Brain microvascular endothelial cell (primary cell): ENCODE measurements at regions not wholly inside any gene's neighbourhood (a gene's known extent, or its start where the extent isn't known, plus 50 kb on each side); places are given as distances from the start of the nearest gene placed in this dataset.

ENCODE experiments used
- DNase-seq: peaks from one replicate; pipeline ENCODE4 v3.0.0-alpha.2; 2020
- H3K27ac ChIP-seq: fragments of 250-450 bp; sonication (Bioruptor Pico); 2 replicates; pipeline ENCODE4 v1.5.1; 2020; ENCODE audit warnings: mild to moderate bottlenecking, moderate library complexity
- H3K27me3 ChIP-seq: fragments of 250-450 bp; sonication (Bioruptor Pico); replicated peaks from 2 replicates; pipeline ENCODE4 v1.5.1; 2020; ENCODE audit warnings: mild to moderate bottlenecking
- H3K36me3 ChIP-seq: fragments of 250-450 bp; sonication (Bioruptor Pico); replicated peaks from 2 replicates; pipeline ENCODE4 v1.5.1; 2020; ENCODE audit warnings: mild to moderate bottlenecking
- H3K4me3 ChIP-seq: 2 replicates; pipeline ENCODE4 v1.5.1; 2011; ENCODE audit warnings: low read depth, mild to moderate bottlenecking, control low read depth, low read length, moderate library complexity
- in situ Hi-C: cut with HindIII; loops from 2 replicates; pipeline ENCODE4 v1.10.0; 2017; ENCODE audit warnings: low sequenced_read_pairs, low pct_ligation_motif_present
- TF ChIP-seq, protein P1 (sequence below): IDR thresholded peaks from 2 replicates; pipeline ENCODE4 v1.5.1; 2011; ENCODE audit warnings: low read depth, mild to moderate bottlenecking, moderate library complexity, low read length, control low read depth, inconsistent platforms; ENCODE audit errors: missing control alignments

DNA sequence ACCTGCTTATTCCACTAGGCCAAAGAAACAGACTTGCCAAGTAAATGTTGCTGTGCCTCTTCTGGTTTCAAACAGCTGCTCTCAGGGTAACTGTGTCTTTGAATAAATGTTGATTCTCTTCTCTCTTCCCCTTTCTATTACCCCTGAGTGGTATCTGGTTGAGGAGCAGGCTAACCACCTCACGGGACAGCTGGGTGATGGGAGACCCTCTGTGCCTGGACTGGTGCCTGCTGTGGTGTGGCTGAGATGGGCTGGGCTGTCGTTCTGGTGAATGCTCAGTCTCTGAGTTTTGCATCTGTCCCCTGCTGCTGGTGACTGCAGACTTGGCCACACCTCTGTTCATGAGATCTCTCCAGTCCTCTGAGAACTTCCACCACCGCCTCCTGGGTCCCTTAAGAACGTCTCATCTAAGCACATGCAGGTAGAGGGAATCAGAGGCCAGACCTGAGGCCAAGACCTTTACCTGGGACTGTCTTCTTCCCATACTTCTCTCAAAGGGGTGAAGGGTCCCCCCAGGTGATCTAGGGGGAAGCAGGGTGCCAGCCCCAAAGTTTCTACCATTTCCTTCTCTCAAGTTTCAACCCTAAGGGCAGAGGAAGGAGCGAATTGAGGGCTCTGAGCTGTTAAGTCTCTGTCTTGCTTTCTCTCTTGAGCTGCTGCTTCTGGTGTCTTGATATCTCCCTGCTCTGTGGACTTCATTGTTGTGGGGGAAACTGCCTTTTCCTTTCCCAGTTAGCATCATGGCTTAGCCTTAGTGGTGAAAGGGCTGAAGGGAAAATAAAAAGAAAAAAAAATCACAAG lies 252.9 kb downstream of the EBLN2 start:
- TF ChIP-seq, protein P1, sequence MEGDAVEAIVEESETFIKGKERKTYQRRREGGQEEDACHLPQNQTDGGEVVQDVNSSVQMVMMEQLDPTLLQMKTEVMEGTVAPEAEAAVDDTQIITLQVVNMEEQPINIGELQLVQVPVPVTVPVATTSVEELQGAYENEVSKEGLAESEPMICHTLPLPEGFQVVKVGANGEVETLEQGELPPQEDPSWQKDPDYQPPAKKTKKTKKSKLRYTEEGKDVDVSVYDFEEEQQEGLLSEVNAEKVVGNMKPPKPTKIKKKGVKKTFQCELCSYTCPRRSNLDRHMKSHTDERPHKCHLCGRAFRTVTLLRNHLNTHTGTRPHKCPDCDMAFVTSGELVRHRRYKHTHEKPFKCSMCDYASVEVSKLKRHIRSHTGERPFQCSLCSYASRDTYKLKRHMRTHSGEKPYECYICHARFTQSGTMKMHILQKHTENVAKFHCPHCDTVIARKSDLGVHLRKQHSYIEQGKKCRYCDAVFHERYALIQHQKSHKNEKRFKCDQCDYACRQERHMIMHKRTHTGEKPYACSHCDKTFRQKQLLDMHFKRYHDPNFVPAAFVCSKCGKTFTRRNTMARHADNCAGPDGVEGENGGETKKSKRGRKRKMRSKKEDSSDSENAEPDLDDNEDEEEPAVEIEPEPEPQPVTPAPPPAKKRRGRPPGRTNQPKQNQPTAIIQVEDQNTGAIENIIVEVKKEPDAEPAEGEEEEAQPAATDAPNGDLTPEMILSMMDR: no peak
- no peak for DNase-seq
- no peak overlapping the region for H3K27ac ChIP-seq
- H3K4me3 ChIP-seq: no peak overlapping the region
- H3K27me3 ChIP-seq: no peaks in the 10 kb centered on the region
- no peaks in the 10 kb centered on the region for H3K36me3 ChIP-seq
- in situ Hi-C loops: no loop called here

DNA sequence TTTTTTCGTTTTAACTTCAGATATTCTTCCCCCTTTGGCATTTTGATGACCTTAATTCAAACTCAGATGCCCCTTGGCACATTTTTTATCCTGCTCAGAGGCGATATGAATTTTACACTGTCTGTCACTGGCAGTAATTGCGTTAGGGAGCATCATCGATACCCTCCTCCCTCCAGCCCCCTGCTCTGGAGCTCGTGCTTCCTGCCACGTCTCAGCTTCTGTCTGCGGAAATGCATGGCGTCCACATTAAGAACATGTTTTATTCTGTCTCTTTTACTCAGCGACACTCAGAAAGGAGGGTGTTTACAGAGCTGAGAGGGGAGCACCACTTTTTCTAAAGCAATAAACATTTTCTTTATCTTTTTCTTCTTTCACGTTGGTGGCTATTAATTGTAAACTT lies 254.2 kb downstream of the EBLN2 start:
- H3K36me3 ChIP-seq: no peaks in the 10 kb centered on the region
- TF ChIP-seq, protein P1: no peak

DNA sequence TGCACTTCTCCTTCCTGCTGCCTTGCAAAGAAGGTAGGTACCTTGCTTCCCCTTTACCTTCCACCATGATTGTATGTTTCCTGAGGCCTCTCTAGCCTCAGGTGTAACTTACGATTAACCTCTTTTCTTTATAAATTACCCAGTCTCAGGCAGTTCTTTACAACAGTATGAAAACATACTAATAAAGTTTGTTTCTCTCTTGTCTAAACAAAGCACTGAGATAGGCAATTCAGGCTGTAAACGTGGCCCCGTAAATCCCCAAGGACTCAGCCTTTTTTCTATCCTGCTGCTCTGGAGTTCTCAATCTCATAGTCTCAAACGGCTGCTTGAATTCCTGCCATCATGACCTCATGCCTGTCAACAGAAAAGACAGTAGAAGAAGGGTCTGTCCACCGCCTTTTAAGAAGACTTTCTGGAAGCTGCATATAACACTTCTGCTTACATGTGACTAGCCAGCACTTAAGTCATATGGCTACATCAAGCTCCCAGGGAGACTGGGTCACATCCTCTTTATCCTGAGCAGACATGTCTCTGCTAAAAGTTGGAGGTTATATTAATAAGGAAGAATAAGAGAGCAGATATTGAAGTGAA lies 257.8 kb downstream of the EBLN2 start:
- Histone ChIP-seq H3K4me3 (no peak overlapping the region), H3K36me3 (no peaks in the 10 kb centered on the region), H3K27me3 (no peaks in the 10 kb centered on the region), H3K27ac (no peak overlapping the region)
- in situ Hi-C loops: no loop called here
- DNase-seq: no peak
- TF ChIP-seq, protein P1: no peak

More for the DNA sequence above, 254.2 kb downstream of the EBLN2 start:
- in situ Hi-C loops: no loop called here
- Histone ChIP-seq H3K27ac (no peak overlapping the region), H3K4me3 (no peak overlapping the region), H3K27me3 (no peaks in the 10 kb centered on the region)
- DNase-seq: no peak

DNA sequence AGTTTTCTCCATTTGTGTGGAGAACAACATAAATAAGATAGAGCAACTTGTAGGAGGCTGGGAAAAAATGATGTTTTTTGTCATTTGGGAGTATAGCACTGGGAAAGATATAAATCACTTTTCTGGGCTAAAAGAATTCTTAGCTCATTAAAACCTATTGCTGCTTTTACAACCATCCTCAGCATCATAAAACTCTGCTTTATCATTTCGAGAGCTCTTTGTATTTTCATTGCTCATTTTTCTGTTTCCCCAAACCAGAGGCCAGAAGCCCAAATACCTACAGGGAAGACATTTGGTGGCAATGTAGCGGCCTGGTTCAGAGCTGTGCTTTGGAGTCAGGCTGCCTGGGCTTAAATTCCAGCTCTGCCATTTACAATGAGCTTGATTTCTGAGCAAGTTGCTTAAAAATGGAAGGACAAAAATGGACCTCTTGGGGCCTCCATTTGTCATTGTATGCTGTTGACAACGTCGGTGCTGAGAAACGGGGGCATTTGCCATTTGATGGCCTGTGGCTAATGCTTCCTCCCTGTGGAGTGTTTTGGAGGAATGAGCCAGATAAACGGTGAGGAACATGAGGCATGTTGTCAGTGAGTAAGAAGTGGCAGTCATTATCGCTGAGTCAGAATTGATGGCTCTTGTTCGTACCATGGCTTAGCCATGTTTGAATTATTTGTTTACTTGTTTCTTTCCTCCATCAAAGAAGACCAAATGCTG lies 260.0 kb downstream of the EBLN2 start:
- TF ChIP-seq, protein P1: no peak
- H3K27me3 ChIP-seq: no peaks in the 10 kb centered on the region
- H3K4me3 ChIP-seq: no peak overlapping the region
- in situ Hi-C loops: no loop called here
- DNase-seq: no peak
- H3K27ac ChIP-seq: no peak overlapping the region
- no peaks in the 10 kb centered on the region for H3K36me3 ChIP-seq

DNA sequence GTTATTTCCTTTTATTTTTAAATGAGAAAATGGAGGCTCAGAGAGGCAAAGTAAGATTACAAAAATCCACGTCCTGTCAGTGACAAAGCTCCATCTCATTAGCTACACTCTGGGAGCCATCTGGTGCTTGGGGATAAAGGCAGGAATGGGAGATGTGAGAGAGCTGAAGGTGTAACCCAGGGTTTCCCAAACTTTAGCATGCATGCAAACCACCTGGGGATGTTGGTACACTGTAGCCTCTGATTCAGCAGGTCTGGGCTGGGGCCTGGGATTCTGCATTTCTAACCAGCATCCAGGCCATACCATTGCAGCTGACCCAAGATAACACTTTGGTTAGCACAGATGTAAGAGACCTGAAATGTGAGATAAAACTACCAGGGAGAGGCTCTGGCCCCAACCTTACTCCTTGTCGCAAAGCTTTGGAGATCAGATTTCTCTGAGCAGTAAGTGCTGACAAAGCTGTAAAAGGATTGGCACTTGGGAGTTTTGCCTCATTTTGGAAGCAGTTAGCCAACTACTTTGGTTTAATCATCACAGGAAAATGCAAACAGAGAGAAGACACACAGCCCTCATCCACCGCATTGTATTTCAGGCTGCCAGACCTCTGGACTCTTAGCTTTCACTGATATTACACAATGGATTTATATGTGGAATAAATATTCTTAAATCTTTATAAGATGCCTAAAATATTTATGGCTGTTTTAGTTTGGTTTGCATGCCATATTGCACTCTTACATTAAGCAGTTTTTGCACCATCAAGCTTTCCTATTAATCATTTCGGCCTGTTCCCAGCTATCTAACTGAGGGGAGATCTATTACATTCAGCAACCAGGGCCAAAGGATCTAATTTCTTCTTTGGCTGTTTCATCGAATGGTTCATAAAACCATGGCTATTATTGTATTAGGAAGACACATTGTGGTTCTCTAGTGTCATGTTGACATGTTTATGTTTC lies 263.0 kb downstream of the EBLN2 start:
- in situ Hi-C loops: no loop called here

More for the DNA sequence above, 263.0 kb downstream of the EBLN2 start:
- H3K27ac ChIP-seq: no peak overlapping the region
- DNase-seq: no peak
- H3K36me3 ChIP-seq: no peaks in the 10 kb centered on the region
- TF ChIP-seq, protein P1: no peak
- H3K27me3 ChIP-seq: no peaks in the 10 kb centered on the region
- no peak overlapping the region for H3K4me3 ChIP-seq
